Loucy (cell line): ENCODE measurements at regions not wholly inside any gene's neighbourhood (a gene's known extent, or its start where the extent isn't known, plus 50 kb on each side); places are given as distances from the start of the nearest gene placed in this dataset.

Source experiments
- CTCF ChIP-seq: fragments of 200-600 bp; sonication (generic); conservative IDR thresholded peaks from 2 replicates; pipeline ENCODE4 v1.5.1; 2014; ENCODE audit warnings: mild to moderate bottlenecking, antibody characterized with exemption, low read length
- EZH2phosphoT487 ChIP-seq: fragments of 200-600 bp; IDR thresholded peaks from 2 replicates; pipeline ENCODE4 v1.6.1; 2018; ENCODE audit warnings: antibody characterized with exemption, mild to moderate bottlenecking, moderate library complexity, borderline replicate concordance

- TF ChIP-seq CTCF (no peak), EZH2phosphoT487 (no peak)
Observed at GRCh38 chr17:77085926-77086432, 54.8 kb upstream of the SEC14L1 start.
